ENCODE measurements at regions not wholly inside any gene's neighbourhood (a gene's known extent, or its start where the extent isn't known, plus 50 kb on each side); places are given as distances from the start of the nearest gene placed in this dataset.
A peak's percentile ranks its signal among the peaks of the same experiment; 100 is the strongest.

- H3K9me3 ChIP-seq, result no peaks in the 10 kb centered on the region
- H3K36me3 ChIP-seq, result no peaks in the 10 kb centered on the region
- H3K27ac ChIP-seq, result no peak overlapping the region
- no peak for TF ChIP-seq CTCF (IDR thresholded peaks at IDR 0.05)
- DNase-seq (no peak), ATAC-seq (no peak)
- no peak overlapping the region for H3K4me3 ChIP-seq
- no peaks in the 10 kb centered on the region for H3K4me1 ChIP-seq
- intact Hi-C loops (cut with DNase I), result no loop called here
- H3K27me3 ChIP-seq (ENCODE audit: low read depth), result no peaks in the 10 kb centered on the region
Measured at GRCh38 chr13:68509734-68510621, 1279.8 kb upstream of the PCDH9 start.

- no peaks in the 10 kb centered on the region for H3K36me3 ChIP-seq
- no peaks in the 10 kb centered on the region for H3K9me3 ChIP-seq
- H3K4me3 ChIP-seq, result no peak overlapping the region
- ATAC-seq, result peak in 1 of 2 donors; percentile 11
- no peak for TF ChIP-seq CTCF (IDR thresholded peaks at IDR 0.05)
- no peaks in the 10 kb centered on the region for H3K4me1 ChIP-seq
- intact Hi-C loops (cut with DNase I), result no loop called here
- H3K27me3 ChIP-seq (ENCODE audit: low read depth), result no peaks in the 10 kb centered on the region
- H3K27ac ChIP-seq, result no peak overlapping the region
- no peak for DNase-seq
Measured at GRCh38 chr13:68506888-68507551, 1276.9 kb upstream of the PCDH9 start.

GRCh38 chr13:68490594-68490993, 1260.5 kb upstream of the PCDH9 start:
- no peaks in the 10 kb centered on the region for H3K36me3 ChIP-seq
- TF ChIP-seq CTCF (IDR thresholded peaks at IDR 0.05), result no peak
- H3K4me3 ChIP-seq, result no peak overlapping the region
- no peak overlapping the region for H3K27ac ChIP-seq
- H3K9me3 ChIP-seq, result no peaks in the 10 kb centered on the region
- H3K4me1 ChIP-seq, result no peaks in the 10 kb centered on the region
- ATAC-seq (no peak), DNase-seq (no peak)
- no peaks in the 10 kb centered on the region for H3K27me3 ChIP-seq (ENCODE audit: low read depth)
- intact Hi-C loops (cut with DNase I), result no loop called here

GRCh38 chr13:68481130-68481529, 1251.0 kb upstream of the PCDH9 start:
- TF ChIP-seq CTCF (IDR thresholded peaks at IDR 0.05), result no peak
- no peaks in the 10 kb centered on the region for H3K27me3 ChIP-seq (ENCODE audit: low read depth)
- no peak overlapping the region for H3K4me3 ChIP-seq
- intact Hi-C loops (cut with DNase I), result no loop called here
- no peak for DNase-seq
- H3K4me1 ChIP-seq, result no peaks in the 10 kb centered on the region
- no peaks in the 10 kb centered on the region for H3K9me3 ChIP-seq
- ATAC-seq, result no peak
- no peaks in the 10 kb centered on the region for H3K36me3 ChIP-seq
- no peak overlapping the region for H3K27ac ChIP-seq

- Histone ChIP-seq H3K4me3 (no peak overlapping the region), H3K4me1 (no peaks in the 10 kb centered on the region), H3K27me3 (ENCODE audit: low read depth) (no peaks in the 10 kb centered on the region), H3K9me3 (no peaks in the 10 kb centered on the region), H3K27ac (no peak overlapping the region), H3K36me3 (no peaks in the 10 kb centered on the region)
- DNase-seq (no peak), ATAC-seq (no peak)
- intact Hi-C loops (cut with DNase I), result no loop called here
- no peak for TF ChIP-seq CTCF (IDR thresholded peaks at IDR 0.05)
Measured at GRCh38 chr13:68473834-68474326, 1243.7 kb upstream of the PCDH9 start.

Data from lower lobe of right lung (tissue), 2 donors.